ENCODE measurements at regions not wholly inside any gene's neighbourhood (a gene's known extent, or its start where the extent isn't known, plus 50 kb on each side); places are given as distances from the start of the nearest gene placed in this dataset.

- no peak for TF ChIP-seq CTCF (IDR thresholded peaks at IDR 0.05)
- no peak for TF ChIP-seq POLR2A (IDR thresholded peaks at IDR 0.05)
- no peak for TF ChIP-seq POLR2AphosphoS5 (IDR thresholded peaks at IDR 0.05)
- no peak for TF ChIP-seq EP300 (IDR thresholded peaks at IDR 0.05)
Observed at GRCh38 chr10:94197241-94197640, 165.5 kb downstream of the NOC3L start.
